ENCODE measurements at regions not wholly inside any gene's neighbourhood (a gene's known extent, or its start where the extent isn't known, plus 50 kb on each side); places are given as distances from the start of the nearest gene placed in this dataset.

GRCh38 chr3:124411728-124412127, 318.5 kb upstream of the UMPS start:
- no peaks in the 10 kb centered on the region for H3K4me1 ChIP-seq (ENCODE audit: control insufficient read depth in 2 of 3, insufficient read depth in 2 of 3, low read depth in 1 of 3, low read length in 3 of 3)
- FAIRE-seq (no peak), DNase-seq (no peak)
- no peaks in the 10 kb centered on the region for H3K9me3 ChIP-seq (ENCODE audit: control insufficient read depth in 2 of 3, insufficient read depth in 1 of 3, low read length in 3 of 3)
- TF ChIP-seq CTCF (IDR thresholded peaks at IDR 0.05; ENCODE audit: borderline replicate concordance, extremely low read depth, insufficient read depth), result no peak
- H3K27ac ChIP-seq (ENCODE audit: low read depth in 2 of 2, low read length in 2 of 2), result no peak overlapping the region
- intact Hi-C loops (cut with DNase I), result no loop called here
- no peak overlapping the region for H3K9ac ChIP-seq (ENCODE audit: low read length in 3 of 3)
- H3K4me3 ChIP-seq (ENCODE audit: low read length in 3 of 3), result no peak overlapping the region
- H3K36me3 ChIP-seq (ENCODE audit: control insufficient read depth in 2 of 3, insufficient read depth in 3 of 3, low read length in 3 of 3), result no peaks in the 10 kb centered on the region
- H3K27me3 ChIP-seq (ENCODE audit: control insufficient read depth, insufficient read depth, low read length), result no peaks in the 10 kb centered on the region

- H3K9me3 ChIP-seq (ENCODE audit: control insufficient read depth in 2 of 3, insufficient read depth in 1 of 3, low read length in 3 of 3), result no peaks in the 10 kb centered on the region
- no peaks in the 10 kb centered on the region for H3K27me3 ChIP-seq (ENCODE audit: control insufficient read depth, insufficient read depth, low read length)
- no peak overlapping the region for H3K27ac ChIP-seq (ENCODE audit: low read depth in 2 of 2, low read length in 2 of 2)
- H3K4me3 ChIP-seq (ENCODE audit: low read length in 3 of 3), result no peak overlapping the region
- no peaks in the 10 kb centered on the region for H3K36me3 ChIP-seq (ENCODE audit: control insufficient read depth in 2 of 3, insufficient read depth in 3 of 3, low read length in 3 of 3)
- DNase-seq (no peak), FAIRE-seq (no peak)
- no peak overlapping the region for H3K9ac ChIP-seq (ENCODE audit: low read length in 3 of 3)
- intact Hi-C loops (cut with DNase I), result no loop called here
- no peaks in the 10 kb centered on the region for H3K4me1 ChIP-seq (ENCODE audit: control insufficient read depth in 2 of 3, insufficient read depth in 2 of 3, low read depth in 1 of 3, low read length in 3 of 3)
- TF ChIP-seq CTCF (IDR thresholded peaks at IDR 0.05; ENCODE audit: borderline replicate concordance, extremely low read depth, insufficient read depth), result no peak
Measured at GRCh38 chr3:124412644-124413043, 317.6 kb upstream of the UMPS start.

GRCh38 chr3:124413393-124413792, 316.9 kb upstream of the UMPS start:
- no peak overlapping the region for H3K4me3 ChIP-seq (ENCODE audit: low read length in 3 of 3)
- FAIRE-seq, result no peak
- no peak for TF ChIP-seq CTCF (IDR thresholded peaks at IDR 0.05; ENCODE audit: borderline replicate concordance, extremely low read depth, insufficient read depth)
- H3K27me3 ChIP-seq (ENCODE audit: control insufficient read depth, insufficient read depth, low read length), result no peaks in the 10 kb centered on the region
- H3K4me1 ChIP-seq (ENCODE audit: control insufficient read depth in 2 of 3, insufficient read depth in 2 of 3, low read depth in 1 of 3, low read length in 3 of 3), result no peaks in the 10 kb centered on the region
- intact Hi-C loops (cut with DNase I), result no loop called here
- H3K9me3 ChIP-seq (ENCODE audit: control insufficient read depth in 2 of 3, insufficient read depth in 1 of 3, low read length in 3 of 3), result no peaks in the 10 kb centered on the region
- H3K27ac ChIP-seq (ENCODE audit: low read depth in 2 of 2, low read length in 2 of 2), result no peak overlapping the region
- no peak overlapping the region for H3K9ac ChIP-seq (ENCODE audit: low read length in 3 of 3)
- no peak for DNase-seq
- no peaks in the 10 kb centered on the region for H3K36me3 ChIP-seq (ENCODE audit: control insufficient read depth in 2 of 3, insufficient read depth in 3 of 3, low read length in 3 of 3)

- no peak overlapping the region for H3K27ac ChIP-seq (ENCODE audit: low read depth in 2 of 2, low read length in 2 of 2)
- H3K36me3 ChIP-seq (ENCODE audit: control insufficient read depth in 2 of 3, insufficient read depth in 3 of 3, low read length in 3 of 3), result no peaks in the 10 kb centered on the region
- no peak overlapping the region for H3K9ac ChIP-seq (ENCODE audit: low read length in 3 of 3)
- H3K4me3 ChIP-seq (ENCODE audit: low read length in 3 of 3), result no peak overlapping the region
- no peak for TF ChIP-seq CTCF (IDR thresholded peaks at IDR 0.05; ENCODE audit: borderline replicate concordance, extremely low read depth, insufficient read depth)
- no peaks in the 10 kb centered on the region for H3K9me3 ChIP-seq (ENCODE audit: control insufficient read depth in 2 of 3, insufficient read depth in 1 of 3, low read length in 3 of 3)
- no peaks in the 10 kb centered on the region for H3K4me1 ChIP-seq (ENCODE audit: control insufficient read depth in 2 of 3, insufficient read depth in 2 of 3, low read depth in 1 of 3, low read length in 3 of 3)
- intact Hi-C loops (cut with DNase I), result no loop called here
- no peak for DNase-seq
- H3K27me3 ChIP-seq (ENCODE audit: control insufficient read depth, insufficient read depth, low read length), result no peaks in the 10 kb centered on the region
- FAIRE-seq, result no peak
Measured at GRCh38 chr3:124413989-124414598, 316.2 kb upstream of the UMPS start.
